Iris pigment epithelial cell (primary cell): ENCODE measurements at regions not wholly inside any gene's neighbourhood (a gene's known extent, or its start where the extent isn't known, plus 50 kb on each side); places are given as distances from the start of the nearest gene placed in this dataset.

Experiments
- DNase-seq: peaks from one replicate; pipeline ENCODE4 v3.0.0-alpha.2; 2011; ENCODE audit warnings: low read depth

- peak; percentile 96 for DNase-seq
These were observed 277.3 kb upstream of the FN1 start for GRCh38 chr2:215712871-215713790.

GRCh38 chr2:215712219-215712868 lies 276.5 kb upstream of the FN1 start:
- DNase-seq = peak; percentile 43

DNA sequence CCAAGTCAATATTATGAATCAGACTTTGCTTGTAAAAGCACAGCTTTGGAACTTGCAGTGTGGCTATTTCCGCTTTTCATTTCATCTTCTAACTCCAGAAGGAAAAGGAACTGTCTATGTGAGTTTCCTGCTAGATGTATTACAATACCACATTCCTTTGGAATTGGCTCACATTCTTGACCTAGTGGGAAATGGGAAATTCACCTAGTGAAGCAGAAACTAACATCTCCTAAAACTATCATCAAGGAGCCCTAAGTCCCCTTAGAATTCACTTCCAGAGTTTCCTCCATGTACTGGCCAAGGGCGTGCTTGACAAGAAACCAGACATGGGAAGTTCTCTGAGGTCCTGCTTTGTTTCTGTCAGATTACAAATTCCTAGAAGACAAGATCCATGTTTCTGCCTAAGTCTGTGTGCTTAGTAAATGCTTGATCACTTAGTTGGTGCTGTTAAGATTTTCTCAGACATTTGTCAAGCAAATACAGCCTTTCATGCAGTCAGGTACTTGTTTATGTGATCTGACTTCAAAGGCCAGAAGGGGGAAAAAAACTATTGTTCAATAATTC lies 275.7 kb upstream of the FN1 start:
- DNase-seq = peak; percentile 76

GRCh38 chr2:215707608-215708007 lies 271.7 kb upstream of the FN1 start:
- DNase-seq = no peak

DNA sequence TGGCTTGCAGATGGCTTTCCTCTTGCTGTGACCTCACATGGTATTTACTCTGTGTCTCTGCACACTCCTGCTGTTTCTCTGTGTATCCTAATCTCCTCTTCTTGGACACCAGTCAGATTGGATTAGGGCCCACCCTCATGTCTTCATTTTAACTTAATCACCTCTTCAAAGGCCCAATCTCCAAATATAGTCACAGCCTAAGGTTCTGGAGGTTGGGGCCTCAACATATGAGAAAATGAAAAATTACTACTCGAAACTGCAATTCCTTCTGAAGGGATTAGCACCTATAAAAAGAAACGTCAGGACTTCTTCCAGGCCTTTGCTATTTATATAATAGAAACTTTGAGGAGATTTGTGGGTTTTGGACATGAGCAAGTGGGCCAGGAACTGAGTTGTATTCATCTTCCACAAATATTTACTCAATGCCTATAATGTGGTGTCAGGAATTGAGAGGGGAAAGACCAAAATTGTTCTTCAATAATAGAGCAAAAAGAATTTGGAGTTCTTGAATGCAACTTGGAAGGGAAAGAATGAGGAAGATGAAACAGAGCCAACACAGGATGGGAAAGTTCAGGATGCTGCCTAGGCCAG lies 270.0 kb upstream of the FN1 start:
- DNase-seq = no peak

GRCh38 chr2:215705281-215705680 lies 269.4 kb upstream of the FN1 start:
- no peak for DNase-seq

DNA sequence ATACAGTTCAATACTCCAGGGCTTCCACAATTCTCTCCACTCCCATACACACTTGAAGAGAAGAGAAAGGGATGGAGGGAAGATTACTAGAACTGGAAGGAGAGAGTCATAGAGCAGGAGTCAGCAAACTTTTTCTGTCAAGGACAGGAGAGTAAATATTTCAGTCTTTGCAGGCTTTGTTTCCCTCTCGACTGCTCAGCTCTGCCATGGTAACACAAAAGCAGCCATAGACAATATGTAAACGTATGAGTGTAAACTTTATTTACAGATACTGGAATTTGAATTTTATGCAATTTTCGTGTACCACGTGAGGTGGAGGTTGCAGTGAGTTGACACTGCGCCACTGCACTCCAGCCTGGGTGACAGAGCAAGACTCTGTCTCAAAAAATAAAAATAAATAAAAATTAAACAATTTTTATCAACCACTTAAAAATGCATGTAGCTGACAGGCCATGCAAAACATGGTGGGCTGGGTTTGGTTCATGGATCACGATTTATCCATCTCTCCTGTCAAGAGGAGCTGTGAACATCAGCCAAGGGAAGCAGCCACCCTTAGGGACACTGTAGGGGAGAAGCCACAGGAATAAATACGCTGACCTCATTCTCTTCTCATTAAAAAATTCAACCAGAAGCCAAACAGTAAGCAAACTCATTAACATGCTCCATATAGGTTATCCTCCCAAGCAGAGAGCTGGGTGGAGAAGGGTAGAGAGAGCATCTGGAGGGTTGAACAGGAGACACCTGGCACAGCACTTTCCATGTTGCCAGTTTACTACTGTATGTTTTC lies 266.4 kb upstream of the FN1 start:
- no peak for DNase-seq

GRCh38 chr2:215699700-215700538 lies 264.1 kb upstream of the FN1 start:
- no peak for DNase-seq

DNA sequence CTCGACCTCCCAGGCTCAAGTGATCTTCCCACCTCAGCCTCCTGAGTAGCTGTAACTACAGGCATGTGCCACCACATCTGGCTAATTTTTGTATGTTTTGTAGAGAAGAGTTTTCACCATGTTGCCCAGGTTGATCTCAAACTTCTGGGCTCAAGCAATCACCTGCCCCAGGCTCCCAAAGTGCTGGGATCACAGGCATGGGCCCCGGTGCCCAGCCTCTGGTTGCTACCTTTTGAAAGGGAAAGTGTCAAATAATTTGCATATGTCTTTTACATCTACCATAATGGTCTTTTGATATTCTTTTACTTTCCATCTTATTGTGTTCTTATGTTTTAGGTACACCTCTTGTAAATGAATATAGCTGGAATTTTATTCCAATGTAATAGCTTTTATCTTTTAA lies 263.1 kb upstream of the FN1 start:
- no peak for DNase-seq

DNA sequence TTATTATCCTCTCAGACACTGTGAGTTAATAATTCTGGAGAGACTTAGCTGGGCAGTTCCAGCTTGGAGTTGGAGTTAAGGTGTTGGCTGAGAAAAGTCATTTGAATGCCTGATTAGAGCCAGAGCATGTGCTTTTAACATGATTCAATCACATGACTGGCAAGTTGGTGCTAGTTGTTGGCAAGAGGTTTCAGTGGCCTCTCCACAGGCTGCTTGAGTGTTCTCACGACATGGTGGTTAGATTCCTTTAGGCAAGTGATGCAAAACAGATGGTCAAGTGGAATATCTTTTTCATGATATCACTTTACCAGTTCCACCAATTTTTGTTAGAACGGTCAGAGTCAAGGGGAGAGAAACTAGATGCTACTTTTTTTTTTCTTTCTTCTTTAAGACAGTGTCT lies 262.7 kb upstream of the FN1 start:
- peak; percentile 97 for DNase-seq

GRCh38 chr2:215697496-215697895 lies 261.6 kb upstream of the FN1 start:
- DNase-seq = no peak

GRCh38 chr2:215697003-215697402 lies 261.1 kb upstream of the FN1 start:
- DNase-seq = no peak

- DNase-seq = peak; percentile 52
These were observed 260.0 kb upstream of the FN1 start for GRCh38 chr2:215695861-215696260.

GRCh38 chr2:215693999-215694580 lies 258.2 kb upstream of the FN1 start:
- DNase-seq = no peak

GRCh38 chr2:215693193-215693998 lies 257.5 kb upstream of the FN1 start:
- peak; percentile 85 for DNase-seq

DNA sequence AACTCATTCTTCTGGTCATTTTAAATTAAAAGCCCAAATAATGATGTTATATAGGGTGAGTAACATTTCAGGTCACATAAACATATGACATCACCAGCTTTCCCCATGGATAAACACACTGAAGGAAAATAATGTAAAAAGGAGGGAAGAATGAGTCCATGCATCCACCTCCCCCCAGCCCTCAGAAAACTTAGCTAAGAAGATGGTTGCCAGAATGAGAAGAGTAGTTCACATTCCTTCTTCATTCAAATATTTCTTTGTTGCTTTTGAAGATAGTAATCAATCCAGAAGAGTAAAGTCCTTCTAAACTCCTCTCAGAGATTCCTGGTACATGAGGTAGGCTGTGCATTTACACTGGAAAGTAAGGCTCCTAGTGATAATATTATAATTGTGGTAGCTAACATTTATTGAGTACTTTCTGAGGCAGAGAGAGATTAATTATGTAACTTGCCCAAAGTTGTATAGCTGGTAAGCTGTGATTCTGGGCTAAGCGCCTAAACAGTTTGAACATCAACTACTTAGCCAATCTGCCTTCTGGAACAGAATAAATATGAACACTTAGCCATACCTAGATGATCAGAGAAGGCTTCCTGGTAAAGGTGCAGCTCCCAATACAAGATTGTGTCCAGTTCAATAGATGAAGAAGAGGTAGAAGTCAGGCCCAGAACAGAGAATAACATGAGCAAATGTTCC lies 256.7 kb upstream of the FN1 start:
- peak; percentile 60 for DNase-seq

DNA sequence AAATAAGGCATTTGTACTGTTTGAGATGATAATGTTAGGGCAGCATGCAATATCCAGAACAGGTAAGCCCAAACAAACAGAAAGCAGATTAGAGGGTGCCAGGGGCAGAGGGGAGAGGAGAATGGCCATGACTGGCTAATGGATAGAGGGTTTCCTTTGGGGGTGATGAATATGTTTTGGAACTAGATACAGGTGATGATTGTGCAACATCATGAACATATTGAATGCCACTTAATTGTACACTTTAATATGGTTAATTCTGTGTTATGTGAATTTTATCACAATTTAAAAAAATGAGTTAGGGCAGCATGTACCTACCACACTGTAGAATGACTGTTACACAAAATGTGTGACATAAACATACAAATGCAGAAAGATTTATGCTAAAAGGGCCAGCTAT lies 255.5 kb upstream of the FN1 start:
- DNase-seq = no peak

GRCh38 chr2:215687149-215688031 lies 251.5 kb upstream of the FN1 start:
- no peak for DNase-seq
